ENCODE measurements at regions not wholly inside any gene's neighbourhood (a gene's known extent, or its start where the extent isn't known, plus 50 kb on each side); places are given as distances from the start of the nearest gene placed in this dataset.

DNA sequence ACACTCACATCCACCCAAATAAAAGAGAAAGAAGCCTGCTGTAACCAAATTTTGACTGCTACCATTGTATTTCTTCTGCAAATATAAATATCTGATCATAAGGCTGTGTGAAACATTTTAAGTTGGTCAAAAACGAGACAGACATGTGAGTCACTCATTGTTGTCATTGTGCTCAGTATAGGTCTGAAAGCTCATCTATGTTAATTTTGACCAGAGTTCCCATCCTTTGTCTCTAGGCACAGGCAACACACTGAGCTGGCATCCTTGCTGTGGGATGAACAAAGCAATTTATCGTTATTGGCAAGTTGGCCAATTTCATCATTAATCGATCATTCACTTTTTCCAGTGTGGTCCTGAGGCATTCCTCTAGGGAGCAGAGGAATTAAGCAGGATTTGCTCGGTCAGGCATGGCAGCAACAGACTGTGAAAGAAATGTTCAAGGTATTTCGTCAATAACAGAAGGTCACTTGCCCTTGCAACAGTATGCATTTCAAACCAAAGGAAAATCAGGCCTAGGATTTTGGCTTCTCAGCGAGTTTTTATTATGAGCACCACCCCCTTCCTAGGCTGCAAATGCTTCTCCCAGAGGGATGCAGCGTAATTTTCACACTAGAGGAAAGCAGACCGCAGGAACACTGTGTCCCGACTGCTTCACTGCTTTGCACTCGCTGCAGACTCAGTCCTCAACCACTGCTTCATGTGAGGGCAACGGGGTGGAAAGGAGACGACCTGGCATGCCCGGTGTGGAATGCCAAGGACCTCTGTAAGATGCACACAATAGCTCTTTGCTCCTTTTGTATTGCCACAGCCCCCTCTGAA is 87.9 kb upstream of the SMYD2 start:
- TF ChIP-seq POLR2A (IDR thresholded peaks at IDR 0.05): no peak
- TF ChIP-seq, protein P1, sequence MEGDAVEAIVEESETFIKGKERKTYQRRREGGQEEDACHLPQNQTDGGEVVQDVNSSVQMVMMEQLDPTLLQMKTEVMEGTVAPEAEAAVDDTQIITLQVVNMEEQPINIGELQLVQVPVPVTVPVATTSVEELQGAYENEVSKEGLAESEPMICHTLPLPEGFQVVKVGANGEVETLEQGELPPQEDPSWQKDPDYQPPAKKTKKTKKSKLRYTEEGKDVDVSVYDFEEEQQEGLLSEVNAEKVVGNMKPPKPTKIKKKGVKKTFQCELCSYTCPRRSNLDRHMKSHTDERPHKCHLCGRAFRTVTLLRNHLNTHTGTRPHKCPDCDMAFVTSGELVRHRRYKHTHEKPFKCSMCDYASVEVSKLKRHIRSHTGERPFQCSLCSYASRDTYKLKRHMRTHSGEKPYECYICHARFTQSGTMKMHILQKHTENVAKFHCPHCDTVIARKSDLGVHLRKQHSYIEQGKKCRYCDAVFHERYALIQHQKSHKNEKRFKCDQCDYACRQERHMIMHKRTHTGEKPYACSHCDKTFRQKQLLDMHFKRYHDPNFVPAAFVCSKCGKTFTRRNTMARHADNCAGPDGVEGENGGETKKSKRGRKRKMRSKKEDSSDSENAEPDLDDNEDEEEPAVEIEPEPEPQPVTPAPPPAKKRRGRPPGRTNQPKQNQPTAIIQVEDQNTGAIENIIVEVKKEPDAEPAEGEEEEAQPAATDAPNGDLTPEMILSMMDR (IDR thresholded peaks at IDR 0.05): no peak

All from uterus (tissue), 2 donors.